EH (cell line): ENCODE measurements at regions not wholly inside any gene's neighbourhood (a gene's known extent, or its start where the extent isn't known, plus 50 kb on each side); places are given as distances from the start of the nearest gene placed in this dataset.
"Not testable (repeated sequence)": the region's sequence is repeated elsewhere in the genome, so short reads cannot be mapped to it uniquely, and the experiment has no call there.

ENCODE experiments used
- DNase-seq: peaks from one replicate; pipeline ENCODE4 v3.0.0-alpha.2; 2015; ENCODE audit warnings: low read depth

GRCh38 chr16:73113336-73113735 lies 65.4 kb upstream of the ZFHX3 start:
- peak; percentile 22 for DNase-seq

GRCh38 chr16:73108195-73108963 lies 60.5 kb upstream of the ZFHX3 start:
- DNase-seq: no peak

- DNase-seq: no peak
Measured at GRCh38 chr16:73107371-73107770, 59.4 kb upstream of the ZFHX3 start.

GRCh38 chr16:73106329-73107034 lies 58.6 kb upstream of the ZFHX3 start:
- peak; percentile 8 for DNase-seq

- no peak for DNase-seq
Measured at GRCh38 chr16:73101568-73101967, 53.6 kb upstream of the ZFHX3 start.

- DNase-seq: not testable (repeated sequence)
Measured at GRCh38 chr16:73099601-73100000, 51.7 kb upstream of the ZFHX3 start.
